Glutamatergic neuron (in vitro differentiated cells): ENCODE measurements at regions not wholly inside any gene's neighbourhood (a gene's known extent, or its start where the extent isn't known, plus 50 kb on each side); places are given as distances from the start of the nearest gene placed in this dataset.
A peak's percentile ranks its signal among the peaks of the same experiment; 100 is the strongest.
"Not testable (repeated sequence)": the region's sequence is repeated elsewhere in the genome, so short reads cannot be mapped to it uniquely, and the experiment has no call there.

Experiments used
- DNase-seq: peaks from one replicate; pipeline ENCODE4 v3.0.0; 2022
- H3K27ac Mint-ChIP-seq: one replicate; pipeline ENCODE4 v1.8.0; 2020; ENCODE audit warnings: mild to moderate bottlenecking, mixed read lengths, inconsistent platforms; ENCODE audit not compliant: unreplicated experiment
- H3K27me3 Mint-ChIP-seq: one replicate; pipeline ENCODE4 v1.8.0; 2020; ENCODE audit warnings: mild to moderate bottlenecking, moderate library complexity, mixed read lengths, inconsistent platforms; ENCODE audit not compliant: unreplicated experiment
- H3K36me3 Mint-ChIP-seq: one replicate; pipeline ENCODE4 v1.8.0; 2020; ENCODE audit warnings: mild to moderate bottlenecking, mixed read lengths, inconsistent platforms; ENCODE audit not compliant: unreplicated experiment
- H3K4me1 Mint-ChIP-seq: one replicate; pipeline ENCODE4 v1.8.0; 2020; ENCODE audit warnings: mild to moderate bottlenecking, low read depth, mixed read lengths, inconsistent platforms; ENCODE audit not compliant: unreplicated experiment
- H3K4me3 Mint-ChIP-seq: one replicate; pipeline ENCODE4 v1.8.0; 2020; ENCODE audit warnings: mild to moderate bottlenecking, mixed read lengths, inconsistent platforms; ENCODE audit not compliant: unreplicated experiment
- H3K9me3 Mint-ChIP-seq: one replicate; pipeline ENCODE4 v1.8.0; 2020; ENCODE audit warnings: mild to moderate bottlenecking, moderate library complexity, mixed read lengths, inconsistent platforms; ENCODE audit not compliant: unreplicated experiment
- CTCF ChIP-seq: fragments of 200-600 bp; sonication (generic); IDR thresholded peaks from one replicate; pipeline ENCODE4 v1.5.0; 2021; ENCODE audit not compliant: partially characterized antibody, unreplicated experiment

DNA sequence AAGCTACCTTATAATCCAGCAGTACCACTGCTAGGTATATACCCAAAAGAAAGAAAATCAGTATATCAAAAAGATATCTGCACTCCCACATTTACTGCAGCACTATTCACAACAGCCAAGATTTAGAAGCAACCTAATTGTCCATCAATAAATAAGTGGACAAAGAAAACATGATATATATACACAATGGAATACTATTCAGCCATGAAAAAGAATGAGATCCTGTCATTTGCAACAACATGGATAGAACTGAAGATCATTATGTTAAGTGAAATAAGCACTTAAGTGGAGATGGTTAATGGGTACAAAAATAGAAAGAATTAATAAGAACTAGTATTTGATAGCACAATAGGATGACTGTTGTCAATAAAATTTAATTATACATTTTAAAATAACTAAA, 90.7 kb upstream of the PKN2 start:
- TF ChIP-seq CTCF: no peak
- no peak for DNase-seq
- no peaks in the 10 kb centered on the region for H3K4me1 Mint-ChIP-seq
- no peak overlapping the region for H3K4me3 Mint-ChIP-seq
- H3K9me3 Mint-ChIP-seq: peaks cover 5% of the 10 kb centered on the region
- H3K27me3 Mint-ChIP-seq: no peaks in the 10 kb centered on the region
- H3K27ac Mint-ChIP-seq: no peak overlapping the region
- H3K36me3 Mint-ChIP-seq: no peaks in the 10 kb centered on the region

DNA sequence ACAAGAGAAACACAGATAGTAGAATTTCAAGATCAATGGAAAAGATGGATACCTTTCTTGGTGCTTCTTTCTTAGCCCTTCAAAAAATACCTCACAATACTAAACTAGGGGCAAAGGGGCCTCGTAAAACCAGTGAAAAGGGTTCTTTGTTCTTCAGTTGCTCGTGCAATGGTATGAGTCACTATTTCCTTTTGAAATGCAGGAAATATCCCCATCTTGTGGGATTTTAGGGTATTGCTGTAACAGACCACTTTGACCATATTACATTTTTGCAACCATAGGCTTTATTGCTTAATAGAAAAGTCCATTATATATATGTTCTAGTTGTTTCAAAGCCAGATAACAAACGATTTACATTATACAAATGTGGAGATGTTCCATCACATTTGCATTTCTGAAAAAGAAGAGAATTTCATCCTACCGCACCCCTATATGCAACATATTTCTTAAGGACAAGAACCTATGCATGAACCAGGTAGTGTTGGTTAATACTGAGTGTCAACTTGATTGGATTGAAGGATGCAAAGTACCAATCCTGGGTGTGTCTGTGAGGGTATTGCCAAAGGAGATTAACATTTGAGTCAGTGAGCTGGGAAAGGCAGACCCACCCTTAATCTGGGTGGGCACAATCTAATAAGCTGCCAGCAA, 88.6 kb upstream of the PKN2 start:
- H3K4me1 Mint-ChIP-seq: no peaks in the 10 kb centered on the region
- no peak overlapping the region for H3K4me3 Mint-ChIP-seq
- H3K27ac Mint-ChIP-seq: no peak overlapping the region
- H3K9me3 Mint-ChIP-seq: peaks cover 5% of the 10 kb centered on the region
- no peaks in the 10 kb centered on the region for H3K36me3 Mint-ChIP-seq
- DNase-seq: no peak
- TF ChIP-seq CTCF: peak; percentile 46
- H3K27me3 Mint-ChIP-seq: no peaks in the 10 kb centered on the region

GRCh38 chr1:88597973-88598372, 86.1 kb upstream of the PKN2 start:
- H3K27me3 Mint-ChIP-seq, H3K9me3 Mint-ChIP-seq: not testable (repeated sequence)

GRCh38 chr1:88608139-88608943, 75.7 kb upstream of the PKN2 start:
- Mint-ChIP-seq H3K27me3 (no peaks in the 10 kb centered on the region), H3K4me3 (no peak overlapping the region), H3K4me1 (no peaks in the 10 kb centered on the region), H3K9me3 (no peaks in the 10 kb centered on the region), H3K36me3 (no peaks in the 10 kb centered on the region), H3K27ac (no peak overlapping the region)
- peak; percentile 80 for TF ChIP-seq CTCF
- no peak for DNase-seq

More at GRCh38 chr1:88597973-88598372, 86.1 kb upstream of the PKN2 start:
- not testable (repeated sequence) for DNase-seq, H3K27ac Mint-ChIP-seq, H3K4me1 Mint-ChIP-seq, H3K36me3 Mint-ChIP-seq, H3K4me3 Mint-ChIP-seq

DNA sequence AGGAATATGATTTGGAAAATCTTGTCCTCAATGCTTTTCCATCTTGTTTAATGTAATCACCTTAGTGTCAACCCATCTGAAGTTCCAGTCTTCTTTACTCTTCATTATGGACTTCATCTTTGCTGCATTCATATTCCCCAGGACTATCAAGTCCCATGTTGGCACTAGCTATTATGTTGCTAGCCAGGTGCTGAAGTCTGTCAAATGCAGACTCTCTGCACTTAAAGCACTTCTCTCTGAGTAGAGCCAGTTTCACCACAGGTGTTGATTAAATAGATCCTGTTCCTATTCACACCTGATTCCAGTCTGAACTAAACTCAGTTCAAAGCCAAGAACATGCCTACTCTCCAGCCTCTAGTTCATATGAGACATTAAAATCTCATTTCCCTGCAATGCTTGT, 75.0 kb upstream of the PKN2 start:
- H3K4me3 Mint-ChIP-seq: no peak overlapping the region
- no peak for DNase-seq
- H3K9me3 Mint-ChIP-seq: no peaks in the 10 kb centered on the region
- TF ChIP-seq CTCF: no peak
- no peaks in the 10 kb centered on the region for H3K36me3 Mint-ChIP-seq
- no peaks in the 10 kb centered on the region for H3K27me3 Mint-ChIP-seq
- no peaks in the 10 kb centered on the region for H3K4me1 Mint-ChIP-seq
- H3K27ac Mint-ChIP-seq: no peak overlapping the region
